ENCODE measurements at regions not wholly inside any gene's neighbourhood (a gene's known extent, or its start where the extent isn't known, plus 50 kb on each side); places are given as distances from the start of the nearest gene placed in this dataset.

DNA sequence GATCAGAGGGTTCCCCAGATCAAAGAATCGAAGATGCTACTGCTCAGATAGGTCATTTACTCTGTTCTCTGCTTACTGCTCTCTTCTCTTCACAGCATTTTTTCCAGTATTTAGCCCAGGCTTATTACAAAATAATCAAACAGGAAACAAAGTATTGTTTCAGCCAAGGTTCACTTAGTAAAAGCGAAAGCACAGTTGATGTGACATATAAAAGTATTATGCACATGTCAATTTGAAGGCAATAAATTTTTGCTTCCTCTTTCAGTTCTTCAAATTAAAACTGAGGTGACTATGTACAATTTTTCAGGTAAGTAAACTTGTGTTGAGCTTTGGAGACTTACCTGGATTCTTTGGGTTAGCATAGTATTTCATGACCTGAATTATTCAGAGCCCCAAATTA is 262.8 kb upstream of the CHST9 start:
- DNase-seq, result no peak

DNA sequence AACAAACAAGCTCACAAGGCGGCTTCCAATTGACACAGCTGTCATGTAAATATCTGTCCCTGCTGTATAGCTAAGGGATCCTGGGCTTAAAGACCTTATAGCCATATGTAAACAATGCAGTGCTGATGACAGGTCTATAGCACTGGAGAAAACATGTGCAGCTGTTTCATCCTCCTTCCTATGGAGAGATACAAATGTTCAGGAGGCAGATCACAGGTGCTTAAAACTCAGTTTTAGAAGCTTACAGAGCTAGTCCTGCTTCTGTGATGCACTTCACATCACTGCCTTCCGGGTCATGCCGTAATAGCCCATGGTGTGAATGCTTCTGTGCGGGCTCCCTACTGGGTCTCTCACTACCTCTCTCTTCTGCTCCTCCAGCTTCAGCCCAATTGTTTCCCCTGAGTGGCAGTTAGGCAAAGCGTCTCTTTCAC is 262.4 kb upstream of the CHST9 start:
- no peak for DNase-seq

DNA sequence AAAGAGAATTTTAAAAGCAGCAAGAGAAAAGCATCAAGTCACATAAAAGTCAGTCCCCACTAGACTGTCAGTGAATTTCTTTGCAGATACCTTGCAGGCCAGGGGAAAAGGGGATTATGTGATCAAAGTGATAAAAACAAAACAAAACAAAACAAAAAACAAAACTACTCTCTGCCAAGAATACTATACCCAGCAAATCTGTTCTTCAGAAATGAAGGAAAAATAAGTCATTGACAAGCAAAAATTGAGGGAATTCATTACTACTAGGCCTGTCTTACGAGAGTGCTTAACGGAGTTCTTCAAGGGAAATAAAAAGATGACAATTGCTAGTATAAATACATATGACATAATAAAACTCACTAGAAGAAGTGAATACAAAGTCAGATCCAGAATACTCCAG is 245.5 kb upstream of the CHST9 start:
- no peak for DNase-seq

DNA sequence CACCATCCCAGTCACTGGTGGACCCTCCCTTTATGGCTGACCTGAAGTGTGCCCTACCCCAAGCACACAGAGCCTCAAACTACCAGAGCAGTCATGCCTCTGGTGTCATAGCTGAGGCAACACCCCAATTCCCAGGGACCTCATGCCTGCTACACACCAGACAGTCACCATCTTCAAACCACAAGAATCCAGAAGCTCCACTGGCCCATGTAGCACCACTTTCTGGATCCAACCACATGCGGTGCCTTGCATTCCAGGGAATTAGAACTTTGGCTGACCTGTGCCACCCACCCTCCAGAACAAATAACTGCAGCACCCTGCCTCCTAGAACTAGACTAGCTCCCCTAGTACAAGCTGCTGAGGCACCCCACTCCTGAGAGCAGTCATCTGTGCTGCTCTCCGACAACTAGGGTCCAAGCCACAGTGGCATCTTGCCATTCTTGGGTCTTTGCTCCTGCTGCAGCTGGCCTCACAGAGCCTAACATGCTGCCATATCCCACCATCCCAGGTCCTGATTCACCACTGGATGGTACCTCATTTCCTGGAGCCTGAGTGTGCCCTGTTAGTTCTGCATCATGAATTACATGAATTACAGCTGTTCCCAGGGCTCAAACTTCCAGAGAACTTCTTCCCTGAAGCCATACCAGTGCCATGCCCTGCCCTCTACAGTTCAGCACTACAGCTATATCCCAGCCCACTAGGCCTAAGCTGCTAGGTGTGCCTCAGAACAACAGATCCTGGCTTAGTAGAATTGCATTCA is 243.8 kb upstream of the CHST9 start:
- no peak for DNase-seq

DNA sequence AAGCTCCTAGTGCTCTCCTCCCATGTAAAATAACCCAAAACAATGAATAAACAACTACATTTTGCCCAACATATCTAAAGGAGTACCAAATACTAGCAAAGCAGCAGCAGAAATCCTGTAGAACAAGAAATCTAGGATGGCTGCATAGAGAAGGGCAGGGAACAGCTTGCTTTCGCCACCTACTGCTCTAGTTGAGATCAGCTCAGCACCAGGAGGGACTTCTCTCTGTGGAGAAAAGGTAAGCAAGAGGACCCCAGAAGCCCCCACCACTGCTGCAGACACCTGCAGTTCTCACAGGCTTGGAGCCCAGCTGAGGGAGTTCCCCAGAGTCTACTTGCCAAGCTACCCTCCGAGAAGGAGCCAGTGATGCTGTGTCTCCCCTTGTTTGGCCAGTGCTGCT is 243.0 kb upstream of the CHST9 start:
- DNase-seq, result no peak

DNA sequence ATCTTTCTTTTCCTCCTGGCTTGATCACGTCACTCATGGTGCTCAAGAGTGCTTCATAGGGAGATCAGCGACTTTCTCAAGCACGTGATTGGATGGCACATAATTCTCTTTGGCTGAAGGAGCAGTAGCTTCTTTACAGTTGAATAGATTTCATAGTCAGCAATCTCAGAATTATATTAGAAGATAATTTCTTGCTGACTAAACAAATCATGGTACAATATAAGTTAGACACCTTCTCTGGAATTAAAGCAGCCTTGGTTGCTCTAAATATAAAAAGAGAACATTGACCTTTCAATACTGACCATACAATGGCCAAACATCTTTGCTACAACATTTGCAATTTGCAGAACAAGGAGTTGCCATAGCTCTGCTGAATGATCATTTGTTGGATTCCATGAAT is 238.5 kb upstream of the CHST9 start:
- DNase-seq, result no peak

DNA sequence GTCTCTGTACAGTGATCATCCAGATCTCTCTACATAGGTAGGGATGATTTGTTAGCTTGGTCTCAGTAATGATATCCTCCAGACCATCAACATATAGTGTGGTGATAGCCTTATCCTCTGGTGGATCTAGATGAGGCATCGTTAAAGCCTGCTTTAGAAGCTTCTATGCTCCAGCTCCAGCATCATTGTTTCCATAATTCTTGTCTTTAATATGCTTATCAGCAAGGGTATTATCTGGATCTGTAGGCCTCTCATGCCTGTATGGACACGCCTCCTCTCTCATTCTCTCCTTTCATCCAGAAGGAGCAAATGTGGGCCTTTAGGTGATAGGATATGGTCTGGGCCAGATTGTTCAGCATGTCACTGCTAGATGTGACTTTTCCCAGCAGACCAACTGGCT is 234.5 kb upstream of the CHST9 start:
- no peak for DNase-seq

DNA sequence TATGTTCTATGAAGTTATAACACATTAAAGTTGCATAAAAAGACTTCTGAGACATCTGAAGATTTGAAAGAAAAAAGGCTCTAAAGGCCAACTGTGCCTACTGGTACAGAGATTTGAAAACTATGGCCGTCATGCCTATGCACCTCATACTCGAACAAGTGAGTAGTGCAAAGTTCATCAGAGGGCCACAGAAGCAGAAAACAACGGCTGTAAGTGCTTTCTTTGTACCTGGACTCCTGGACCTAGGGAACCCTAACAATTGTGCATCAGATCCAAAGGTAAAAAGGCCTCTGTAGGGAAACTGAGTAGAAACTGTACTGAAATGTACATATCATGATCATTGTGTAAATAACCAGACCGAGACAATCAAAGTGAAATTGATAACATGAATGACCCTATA is 230.4 kb upstream of the CHST9 start:
- no peak for DNase-seq

DNA sequence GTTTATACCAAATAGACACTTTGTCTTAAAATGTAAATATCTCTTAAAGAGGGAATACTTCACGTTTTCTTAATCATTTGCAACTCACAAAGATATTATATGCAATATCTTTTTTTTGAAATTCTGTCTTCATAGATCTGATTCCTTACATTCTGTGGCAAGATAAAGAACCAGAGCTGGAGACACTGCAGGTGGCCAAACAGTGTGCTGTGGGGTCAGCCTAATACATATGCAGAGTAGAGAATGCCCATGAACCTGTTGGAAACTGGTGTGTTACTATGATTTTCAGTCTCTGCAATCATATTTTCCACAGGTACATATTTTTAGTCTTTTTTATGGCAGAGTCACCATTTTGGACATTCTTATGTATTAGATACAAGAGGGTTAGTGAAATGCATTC is 229.6 kb upstream of the CHST9 start:
- no peak for DNase-seq

DNA sequence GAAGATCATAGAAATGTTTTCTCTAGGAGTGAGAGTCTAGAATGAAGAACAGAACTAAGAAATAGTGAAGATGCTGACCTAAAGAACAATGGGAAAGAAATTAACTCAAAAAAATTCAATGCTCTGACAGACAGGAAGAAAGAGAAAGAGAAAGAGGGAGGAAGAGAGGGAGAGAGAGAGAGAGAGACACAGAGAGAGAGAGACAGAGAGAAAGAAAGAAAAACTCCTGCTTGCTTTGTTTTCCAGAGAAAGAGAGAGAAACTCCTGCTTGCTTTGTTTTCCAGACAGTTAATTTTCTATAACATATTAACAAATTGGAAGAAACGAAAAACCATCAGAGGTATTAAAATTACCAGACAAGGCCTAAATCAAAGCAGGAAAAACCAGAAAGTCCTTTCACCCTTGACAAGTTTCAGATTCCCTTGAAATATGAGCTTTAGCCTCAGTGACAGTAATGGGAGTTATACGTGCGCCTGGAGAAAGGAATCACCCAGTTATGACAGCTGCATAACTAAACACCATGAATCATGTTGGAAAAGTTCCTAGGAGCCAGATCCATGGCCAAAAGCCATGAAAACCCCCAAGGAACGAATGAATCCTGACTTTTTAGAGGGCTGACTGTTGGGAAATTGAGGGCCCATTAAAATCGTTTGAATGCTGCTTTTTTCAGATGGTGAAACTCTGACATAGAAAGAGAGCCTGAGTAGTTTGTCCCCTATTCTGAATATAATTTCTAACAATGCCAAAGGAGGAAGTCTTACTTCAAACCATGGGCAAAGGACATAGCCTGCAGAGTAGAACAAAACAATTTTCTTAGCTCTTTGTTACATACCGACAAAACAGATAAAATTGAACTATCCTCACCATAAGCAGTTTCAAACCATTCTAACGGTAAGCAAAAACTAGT is 228.6 kb upstream of the CHST9 start:
- DNase-seq, result no peak

DNA sequence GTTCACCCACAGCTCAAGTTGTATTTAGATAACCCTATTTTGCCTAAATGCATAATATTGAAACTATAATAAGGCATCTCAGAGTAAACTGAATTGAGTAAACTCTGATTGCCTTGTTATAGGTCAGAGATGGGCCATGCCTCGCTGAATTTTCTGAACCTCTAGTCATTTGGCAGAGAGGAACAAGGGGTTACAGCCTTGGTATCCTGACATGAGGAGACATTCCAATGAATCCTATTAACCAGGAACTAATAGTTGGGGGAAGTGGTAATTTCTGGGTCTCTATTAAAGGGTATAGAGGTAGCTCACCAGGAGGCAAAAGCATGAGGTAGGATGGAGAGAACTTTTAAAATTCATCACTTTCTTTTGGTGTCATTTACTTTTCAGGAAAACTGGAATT is 227.4 kb upstream of the CHST9 start:
- no peak for DNase-seq

DNA sequence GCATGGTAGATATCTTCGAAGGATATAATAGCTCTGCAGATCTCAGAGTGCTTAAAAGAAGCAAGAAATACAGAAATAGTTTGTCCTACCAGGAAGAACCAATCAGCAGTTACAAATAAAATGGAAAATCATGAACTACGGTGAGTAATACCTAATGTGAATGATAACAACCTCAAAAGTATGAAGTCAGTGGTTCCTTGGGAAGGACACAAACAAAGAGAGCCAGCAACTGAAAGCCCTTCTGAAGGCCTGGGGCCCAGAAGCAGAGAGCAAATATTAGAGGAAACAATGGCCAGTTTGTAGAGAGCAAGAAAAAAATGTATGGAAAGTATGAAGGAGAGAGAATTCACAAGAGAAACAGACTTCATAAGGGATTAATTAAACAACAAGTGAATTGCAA is 226.8 kb upstream of the CHST9 start:
- no peak for DNase-seq

DNA sequence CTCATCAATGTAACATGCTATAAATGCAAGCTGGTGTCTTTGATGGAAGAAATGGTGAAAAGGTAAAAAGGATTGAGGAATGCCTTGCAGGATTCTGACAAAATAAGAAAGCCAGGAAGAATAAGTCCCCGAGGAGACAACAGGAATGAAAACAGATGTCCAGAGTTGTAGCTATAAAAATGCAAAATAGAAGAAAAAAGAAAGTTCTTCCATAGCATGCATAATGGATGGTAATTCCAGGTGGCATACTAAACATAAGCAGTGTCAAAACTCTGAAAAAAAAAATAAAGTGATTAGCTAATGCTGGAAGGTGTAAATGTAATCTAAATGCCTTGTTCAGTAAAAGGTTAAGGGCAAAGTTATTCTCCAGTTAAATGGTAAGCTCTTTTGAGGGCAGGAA is 225.9 kb upstream of the CHST9 start:
- no peak for DNase-seq

DNA sequence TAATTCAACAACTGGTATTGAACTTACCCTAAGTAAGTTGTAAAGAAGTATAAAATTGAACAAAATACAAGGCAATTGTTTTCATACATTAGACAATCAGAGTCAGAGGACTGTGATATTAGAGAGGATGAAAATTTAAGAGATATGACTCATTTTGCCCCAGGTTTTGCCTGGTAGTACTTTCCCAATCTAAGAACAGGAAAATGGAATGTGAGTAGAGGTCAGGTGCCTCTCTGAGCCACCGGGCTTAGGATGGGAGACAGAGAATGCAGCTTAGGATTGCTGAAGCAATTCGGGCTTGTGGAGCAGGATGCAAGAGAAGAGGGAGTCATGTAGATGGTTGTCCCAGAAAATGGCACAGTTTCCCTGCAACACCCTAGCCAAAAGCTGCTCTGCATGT is 219.7 kb upstream of the CHST9 start:
- no peak for DNase-seq

DNA sequence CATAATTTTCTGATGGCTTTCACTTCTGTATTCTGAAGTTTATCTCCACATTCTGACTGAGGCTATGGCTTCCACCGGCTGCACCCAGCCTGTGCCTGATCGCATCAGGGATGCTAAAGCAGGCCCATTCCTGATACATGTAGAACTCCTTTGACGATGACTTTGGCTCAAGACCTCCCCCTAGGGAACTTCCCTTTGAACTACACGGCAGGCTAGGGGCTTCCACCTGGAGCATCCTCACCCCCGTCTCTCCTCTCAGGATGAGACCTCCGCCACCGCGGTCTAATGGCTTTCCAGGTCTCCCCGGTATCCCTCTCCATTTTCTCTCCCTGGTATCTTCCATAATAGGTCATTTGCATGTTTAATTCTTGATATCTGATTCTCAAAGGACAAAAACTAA is 214.9 kb upstream of the CHST9 start:
- no peak for DNase-seq

DNA sequence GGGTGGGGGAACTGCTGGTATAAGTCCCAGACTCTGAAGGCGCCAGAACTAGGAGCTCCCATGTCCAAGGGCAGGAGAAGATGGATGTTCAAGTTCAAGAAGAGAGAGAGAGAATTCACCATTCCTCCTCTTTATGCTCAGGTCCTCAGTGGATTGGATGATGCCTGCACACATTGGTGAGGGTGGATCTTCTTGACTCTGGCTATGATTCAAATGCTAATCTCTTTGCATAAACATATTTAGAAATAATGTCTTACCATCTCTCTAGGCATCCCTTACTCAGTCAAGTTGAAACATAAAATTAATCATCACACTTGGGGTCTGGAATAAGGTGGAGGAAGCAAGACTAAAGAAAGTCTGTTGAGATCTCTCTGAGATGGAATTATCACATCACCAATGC is 210.6 kb upstream of the CHST9 start:
- DNase-seq, result no peak

DNA sequence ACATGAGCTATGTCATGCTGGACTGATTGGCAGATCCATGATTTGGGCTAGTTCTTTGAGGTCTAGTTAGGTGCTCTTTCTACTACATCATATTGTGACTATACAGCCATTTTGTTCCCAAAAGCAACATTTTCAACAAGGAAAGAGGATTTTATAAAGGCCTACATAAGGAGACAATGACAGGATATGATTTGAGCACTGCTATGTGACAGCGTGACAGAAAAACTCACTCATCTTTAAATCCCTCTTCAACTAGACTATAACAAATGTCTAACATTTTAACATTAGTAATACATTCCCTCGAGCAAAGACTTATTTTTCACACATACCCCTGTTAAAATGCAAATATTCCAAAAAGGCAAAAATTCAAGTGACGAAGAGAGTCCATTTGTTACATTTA is 209.6 kb upstream of the CHST9 start:
- no peak for DNase-seq

DNA sequence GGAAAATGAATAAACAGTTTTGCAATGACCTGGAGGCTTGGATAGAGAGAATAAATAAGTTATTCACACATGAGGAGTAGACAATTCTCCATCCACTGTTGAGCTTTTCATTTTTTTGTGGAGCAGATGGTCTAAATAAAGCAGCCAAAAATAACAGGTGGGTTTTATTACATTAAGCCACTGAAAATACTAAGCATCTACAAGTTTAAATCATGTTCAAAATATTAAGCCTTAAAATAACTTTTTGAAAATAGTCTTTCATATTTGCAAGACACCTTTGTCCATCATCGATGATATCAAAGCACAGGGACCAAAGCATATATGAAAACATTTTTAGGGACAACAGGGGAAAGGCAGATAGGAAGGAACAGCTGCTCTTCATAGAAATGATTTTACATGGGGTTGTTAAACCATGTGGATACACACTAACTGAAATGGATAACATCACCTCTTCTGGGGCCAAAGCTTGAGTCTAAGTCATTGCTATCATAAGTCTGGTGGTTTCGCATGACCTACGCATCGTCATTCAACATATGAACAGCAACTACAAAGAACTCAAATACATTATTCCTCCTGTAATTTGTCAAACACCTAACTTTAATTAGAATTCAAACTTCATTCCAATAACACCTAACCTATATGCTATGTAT is 197.6 kb upstream of the CHST9 start:
- DNase-seq, result no peak

DNA sequence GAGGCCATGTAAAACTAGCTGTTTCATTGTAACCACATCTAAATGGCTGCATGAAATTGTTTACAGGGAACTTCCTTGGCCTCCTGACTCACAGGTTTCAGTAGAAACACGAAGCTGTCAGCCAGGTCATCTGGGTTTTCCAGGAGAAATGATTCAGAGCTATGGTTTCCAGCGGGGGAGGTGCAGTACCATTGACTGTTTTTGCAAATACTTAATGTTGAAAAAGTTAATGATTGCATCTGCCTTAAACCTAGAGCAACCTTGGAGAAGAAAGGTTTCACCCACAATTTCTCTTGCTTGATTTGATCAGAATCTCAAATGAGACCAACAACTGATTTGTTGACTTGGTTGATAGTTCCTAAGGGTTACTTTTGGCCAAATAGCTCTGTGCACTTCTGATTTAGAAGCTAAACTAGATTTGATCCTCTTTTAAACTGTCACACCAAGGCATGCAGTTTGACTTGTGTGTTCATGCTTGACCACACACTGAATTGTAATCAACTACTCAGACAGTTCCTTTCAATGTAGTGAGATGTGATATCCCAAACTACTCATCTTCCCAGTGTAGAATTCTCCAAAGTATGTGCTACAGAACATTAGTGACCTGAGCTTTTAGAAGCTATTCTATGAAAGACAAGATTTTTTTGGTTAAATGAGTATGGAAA is 193.5 kb upstream of the CHST9 start:
- no peak for DNase-seq

DNA sequence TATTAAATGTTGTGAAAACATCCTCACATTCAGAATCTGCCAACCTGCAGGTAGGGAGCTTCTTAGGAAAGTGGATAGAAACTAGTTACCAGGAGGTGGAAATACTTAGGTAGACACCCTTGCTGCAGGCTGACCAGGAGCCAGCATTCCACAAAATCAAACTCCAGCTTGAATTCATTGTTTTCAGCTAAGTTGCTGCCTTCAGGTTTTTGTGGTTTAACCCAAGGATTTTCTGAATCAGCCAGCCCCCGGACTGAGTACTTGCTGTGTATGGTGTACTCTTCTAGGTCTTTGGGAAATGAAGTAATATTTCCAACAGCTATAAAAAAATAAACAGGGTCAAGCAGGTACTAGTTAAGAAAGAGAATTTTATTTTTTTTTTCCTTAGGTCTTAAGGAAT is 192.1 kb upstream of the CHST9 start:
- DNase-seq, result no peak

DNA sequence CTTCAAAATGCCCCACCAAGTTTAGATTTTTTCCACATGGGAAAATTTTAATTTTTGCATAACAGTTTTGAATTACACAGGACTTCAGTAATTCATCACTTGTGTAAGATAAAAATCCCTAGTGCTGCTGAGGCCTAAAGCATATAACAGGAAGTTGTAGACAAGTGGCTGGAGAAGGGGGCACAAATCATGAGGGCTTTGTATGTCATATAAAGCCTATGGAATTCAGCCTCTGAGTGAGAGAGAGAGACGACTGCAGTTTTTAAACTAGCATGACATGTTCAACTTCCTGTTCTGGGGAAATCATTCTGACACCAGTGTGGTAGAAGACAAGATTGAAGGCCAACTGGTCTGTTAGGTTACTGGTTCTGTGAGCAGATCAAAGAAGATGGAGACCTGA is 187.3 kb upstream of the CHST9 start:
- DNase-seq, result no peak

DNA sequence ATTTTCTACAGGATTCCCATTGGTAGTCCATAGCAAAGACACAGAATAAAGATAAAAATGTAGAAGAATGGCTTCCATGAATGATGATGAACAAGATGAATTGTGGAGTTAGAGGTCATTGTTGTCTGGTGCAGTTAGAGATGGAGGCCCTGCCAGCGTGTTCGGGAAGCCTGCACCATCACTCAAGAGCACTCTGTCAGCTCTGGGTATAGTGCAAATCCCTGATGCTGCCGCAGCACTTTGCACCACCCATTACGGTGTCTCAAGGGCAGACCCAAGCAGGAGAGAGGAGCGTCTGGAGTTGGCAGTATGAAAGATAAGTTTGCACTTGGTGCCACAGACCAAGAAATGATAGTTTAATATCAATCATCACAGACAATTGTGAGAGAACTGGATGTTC is 181.6 kb upstream of the CHST9 start:
- no peak for DNase-seq

DNA sequence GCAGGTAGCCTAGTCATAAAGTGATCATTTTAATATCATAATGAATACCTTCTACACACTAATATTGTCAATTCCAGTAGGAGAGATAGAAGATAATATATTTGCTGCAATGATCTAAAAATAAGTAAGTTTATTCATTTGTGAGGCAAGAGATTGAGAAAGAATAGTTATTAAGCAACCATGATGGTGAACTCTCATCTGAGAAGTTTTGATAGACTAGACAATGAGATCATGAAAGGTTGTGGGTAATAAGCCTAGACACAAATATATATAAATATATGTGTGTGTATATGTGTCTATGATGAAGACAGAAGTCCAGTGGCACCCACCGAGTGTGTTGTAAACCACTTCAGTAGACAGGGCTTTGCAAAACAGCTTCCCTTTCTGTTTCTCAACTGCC is 181.0 kb upstream of the CHST9 start:
- no peak for DNase-seq
